HL-60 (cell line): ENCODE measurements at regions not wholly inside any gene's neighbourhood (a gene's known extent, or its start where the extent isn't known, plus 50 kb on each side); places are given as distances from the start of the nearest gene placed in this dataset.

ENCODE experiments used
- POLR2AphosphoS5 ChIP-seq: IDR thresholded peaks from 2 replicates; pipeline ENCODE4 v1.6.1; 2012; ENCODE audit warnings: low read depth
- TF ChIP-seq, protein P1 (sequence below): IDR thresholded peaks from one replicate; pipeline ENCODE4 v1.5.1; 2011; ENCODE audit warnings: low read length, control low read depth, inconsistent platforms; ENCODE audit not compliant: insufficient read depth

DNA sequence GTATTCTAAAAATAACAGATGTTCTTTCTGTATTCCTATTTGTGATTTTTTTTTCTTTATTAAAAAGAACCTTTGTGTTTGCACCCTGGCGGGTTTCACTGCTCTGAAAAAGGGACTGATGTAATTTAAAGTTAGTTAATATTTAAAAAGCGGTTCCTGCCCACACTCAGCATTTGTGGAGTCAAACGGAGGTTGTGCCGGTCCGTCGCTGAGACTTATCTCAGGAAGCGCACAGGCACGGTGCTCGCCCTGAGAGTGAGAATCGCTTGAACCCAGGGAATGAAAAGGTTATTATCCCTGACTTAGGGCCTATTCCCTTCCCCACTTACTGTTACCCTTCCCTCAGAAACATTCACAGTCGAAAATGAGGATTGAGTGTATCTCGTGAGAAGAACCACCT, 366.7 kb downstream of the THBS2 start:
- TF ChIP-seq, protein P1, sequence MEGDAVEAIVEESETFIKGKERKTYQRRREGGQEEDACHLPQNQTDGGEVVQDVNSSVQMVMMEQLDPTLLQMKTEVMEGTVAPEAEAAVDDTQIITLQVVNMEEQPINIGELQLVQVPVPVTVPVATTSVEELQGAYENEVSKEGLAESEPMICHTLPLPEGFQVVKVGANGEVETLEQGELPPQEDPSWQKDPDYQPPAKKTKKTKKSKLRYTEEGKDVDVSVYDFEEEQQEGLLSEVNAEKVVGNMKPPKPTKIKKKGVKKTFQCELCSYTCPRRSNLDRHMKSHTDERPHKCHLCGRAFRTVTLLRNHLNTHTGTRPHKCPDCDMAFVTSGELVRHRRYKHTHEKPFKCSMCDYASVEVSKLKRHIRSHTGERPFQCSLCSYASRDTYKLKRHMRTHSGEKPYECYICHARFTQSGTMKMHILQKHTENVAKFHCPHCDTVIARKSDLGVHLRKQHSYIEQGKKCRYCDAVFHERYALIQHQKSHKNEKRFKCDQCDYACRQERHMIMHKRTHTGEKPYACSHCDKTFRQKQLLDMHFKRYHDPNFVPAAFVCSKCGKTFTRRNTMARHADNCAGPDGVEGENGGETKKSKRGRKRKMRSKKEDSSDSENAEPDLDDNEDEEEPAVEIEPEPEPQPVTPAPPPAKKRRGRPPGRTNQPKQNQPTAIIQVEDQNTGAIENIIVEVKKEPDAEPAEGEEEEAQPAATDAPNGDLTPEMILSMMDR, result no peak
- no peak for TF ChIP-seq POLR2AphosphoS5
